Heart right ventricle (tissue), 16 donors: ENCODE measurements at regions not wholly inside any gene's neighbourhood (a gene's known extent, or its start where the extent isn't known, plus 50 kb on each side); places are given as distances from the start of the nearest gene placed in this dataset.
A peak's percentile ranks its signal among the peaks of the same experiment; 100 is the strongest.

Source experiments
- ATAC-seq, 8 donors: fragments of 200-7000 bp; cut with Tn5 transposase; one replicate each; pipeline ENCODE4 v1.9.1; 2020; ENCODE audit warnings: mild to moderate bottlenecking in 8 of 8, moderate library complexity in 8 of 8, moderate number of reproducible peaks in 1 of 8
- DNase-seq, 2 donors: peaks; one replicate each; pipeline ENCODE4 v3.0.0-alpha.2; 2020
- H3K27ac ChIP-seq, 10 donors: fragments of 200-600 bp; sonication (generic) in 2 of 10; one replicate each; pipeline versions ENCODE4 v1.5.0 to v1.8.0; 2020 to 2022; ENCODE audit warnings: mild to moderate bottlenecking in 3 of 10
- H3K27me3 ChIP-seq, 7 donors: fragments of 200-600 bp; one replicate each; pipeline ENCODE4 v1.8.0; 2021 to 2022; ENCODE audit warnings: mild to moderate bottlenecking in 2 of 7
- H3K36me3 ChIP-seq, 9 donors: fragments of 200-600 bp; sonication (generic) in 1 of 9; one replicate each; pipeline versions ENCODE4 v1.5.0 to v1.8.0; 2020 to 2022; ENCODE audit warnings: mild to moderate bottlenecking in 2 of 9
- H3K4me1 ChIP-seq, 9 donors: fragments of 200-600 bp; sonication (generic) in 1 of 9; one replicate each; pipeline versions ENCODE4 v1.5.0 to v1.8.0; 2020 to 2022; ENCODE audit warnings: mild to moderate bottlenecking in 4 of 9
- H3K4me3 ChIP-seq, 10 donors: fragments of 200-600 bp; sonication (generic) in 2 of 10; one replicate each; pipeline versions ENCODE4 v1.5.0 to v1.8.0; 2020 to 2022; ENCODE audit warnings: mild to moderate bottlenecking in 7 of 10, moderate library complexity in 2 of 10
- H3K9me3 ChIP-seq, 11 donors: fragments of 200-600 bp in 10 of 11; sonication (generic) in 2 of 11; one replicate each; pipeline versions ENCODE4 v1.5.0 to v1.8.0; 2013 to 2022; ENCODE audit warnings: mild to moderate bottlenecking in 2 of 11, control low read depth in 1 of 11, moderate library complexity in 1 of 11
- WGBS, 2 donors: extraction: QIAGEN DNeasy Blood & Tissue Kit; methylation state at CpG; one replicate each; pipeline ENCODE4 v1.1.7; 2013; ENCODE audit warnings: inconsistent platforms in 1 of 2; 5-methylcytosine and 5-hydroxymethylcytosine counted together
- intact Hi-C, 10 donors: fragments of 100-400 bp; cut with DNase I; formaldehyde crosslinking; loops; one replicate each; pipeline versions ENCODE4 v1.11.1 to v1.14.2; 2022
- TF ChIP-seq, protein P1 (sequence below), 9 donors: fragments of 200-600 bp; sonication (generic) in 2 of 9; IDR thresholded peaks; one replicate each; pipeline versions ENCODE4 v1.5.0 to v1.8.0; 2021 to 2022; ENCODE audit warnings: antibody characterized with exemption in 9 of 9, mild to moderate bottlenecking in 5 of 9, moderate library complexity in 1 of 9
- donor health status: Arrhythmogenic right ventricular cardiomyopathy.
- donor health status: ischemic (EF 13 %, LVEDD 7.1; RV severe dilation, severe dysfunction).
- donor health status: healthy with polysubstance abuse.
- donor health status: DM: no; HTN: yes; CAD: no.
- donor health status: DM: no; HTN: no; CAD: no.
- donor health status: ischemic (EF 25% LVEDD 6.9; RV normal size, moderate dysfunction).
- donor health status: ischemic (EF 25% LVEDD 5.7; RV mildly dilated, moderate dysfunction).
- donor health status: healthy.
- donor health status: DM: yes; HTN: yes; CAD: no.
- donor health status: Ischemic cardiomyopathy.
- donor health status: ischemic (EF 35%, LVEDD 5.7; RV mildly dilated, moderate dysfunction).
- donor health status: nonischemic (EF 11% LVEDD 7.7; RV severe dilation, severe dysfunction).
- donor health status: DM: yes; HTN: yes; CAD: no.
- donor health status: PGD.
- donor health status: ischemic (EF 29% LVEDD 5.4; RV normal size, mild dysfunction).
- donor health status: nonischemic (EF 23%, LVEDD 6.1; RV moderate dilation, normal function).

DNA sequence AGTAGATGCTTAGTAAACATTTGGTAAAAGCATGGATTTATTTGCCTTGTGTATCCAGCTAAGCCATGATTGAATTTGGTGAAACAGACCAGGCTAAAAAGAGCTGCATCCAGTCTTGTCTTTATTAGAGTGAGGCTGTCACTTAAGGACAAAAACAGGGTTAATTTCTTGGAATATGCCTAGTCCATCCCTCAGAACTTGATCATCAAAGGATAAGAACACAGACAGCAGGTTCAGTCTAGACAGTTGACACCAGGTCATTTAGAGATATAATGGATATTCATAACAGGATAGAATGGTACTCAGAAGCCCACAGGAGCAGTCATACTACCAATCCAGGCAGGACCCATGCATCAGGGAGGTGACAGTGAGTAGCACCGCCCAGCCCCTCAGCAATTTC lies 434.9 kb upstream of the ST6GAL2 start:
- no peak for ATAC-seq
- WGBS, 2 donors = 88 to 90% methylated on average over 1 of the region's 1 CpG
- intact Hi-C loops = no loop called here

DNA sequence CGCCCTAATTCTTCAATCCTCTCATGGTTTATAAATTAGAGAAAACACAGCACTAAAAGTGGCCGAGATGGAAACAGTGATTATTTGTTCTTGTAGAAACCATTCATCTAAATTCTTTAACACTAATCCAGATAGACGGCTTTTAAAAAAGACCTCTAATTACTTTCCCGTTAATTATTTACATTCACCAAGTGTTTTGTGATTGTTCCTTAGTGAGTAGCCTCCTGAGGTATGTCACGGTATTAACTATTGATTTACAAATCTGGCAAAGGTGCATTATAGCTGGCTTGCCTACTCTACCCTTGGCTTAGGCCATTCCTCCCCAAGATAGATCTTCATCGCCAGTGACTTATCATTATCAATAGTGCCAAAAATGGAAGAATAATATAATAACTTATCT lies 436.4 kb upstream of the ST6GAL2 start:
- DNase-seq (no peak), ATAC-seq (no peak)
- 90 to 94% methylated on average over 6 of the region's 6 CpGs for WGBS, 2 donors
- no peaks in the 10 kb centered on the region for H3K36me3 ChIP-seq
- peaks cover 0 to 11% (median 2%) of the 10 kb centered on the region in 11 donors for H3K9me3 ChIP-seq
- no peaks in the 10 kb centered on the region for H3K27me3 ChIP-seq
- no peak overlapping the region for H3K4me3 ChIP-seq
- intact Hi-C loops = no loop called here
- peaks cover 0 to 35% (median 3%) of the 10 kb centered on the region in 9 donors for H3K4me1 ChIP-seq
- TF ChIP-seq, protein P1, sequence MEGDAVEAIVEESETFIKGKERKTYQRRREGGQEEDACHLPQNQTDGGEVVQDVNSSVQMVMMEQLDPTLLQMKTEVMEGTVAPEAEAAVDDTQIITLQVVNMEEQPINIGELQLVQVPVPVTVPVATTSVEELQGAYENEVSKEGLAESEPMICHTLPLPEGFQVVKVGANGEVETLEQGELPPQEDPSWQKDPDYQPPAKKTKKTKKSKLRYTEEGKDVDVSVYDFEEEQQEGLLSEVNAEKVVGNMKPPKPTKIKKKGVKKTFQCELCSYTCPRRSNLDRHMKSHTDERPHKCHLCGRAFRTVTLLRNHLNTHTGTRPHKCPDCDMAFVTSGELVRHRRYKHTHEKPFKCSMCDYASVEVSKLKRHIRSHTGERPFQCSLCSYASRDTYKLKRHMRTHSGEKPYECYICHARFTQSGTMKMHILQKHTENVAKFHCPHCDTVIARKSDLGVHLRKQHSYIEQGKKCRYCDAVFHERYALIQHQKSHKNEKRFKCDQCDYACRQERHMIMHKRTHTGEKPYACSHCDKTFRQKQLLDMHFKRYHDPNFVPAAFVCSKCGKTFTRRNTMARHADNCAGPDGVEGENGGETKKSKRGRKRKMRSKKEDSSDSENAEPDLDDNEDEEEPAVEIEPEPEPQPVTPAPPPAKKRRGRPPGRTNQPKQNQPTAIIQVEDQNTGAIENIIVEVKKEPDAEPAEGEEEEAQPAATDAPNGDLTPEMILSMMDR (IDR thresholded peaks at IDR 0.05) = no peak
- no peak overlapping the region for H3K27ac ChIP-seq

More for the DNA sequence above, 434.9 kb upstream of the ST6GAL2 start:
- Histone ChIP-seq H3K27me3 (no peaks in the 10 kb centered on the region), H3K36me3 (no peaks in the 10 kb centered on the region), H3K27ac (no peak overlapping the region), H3K9me3 (no peaks in the 10 kb centered on the region), H3K4me1 (peaks cover 0 to 28% (median 3%) of the 10 kb centered on the region in 9 donors), H3K4me3 (no peak overlapping the region)
- TF ChIP-seq, protein P1 (IDR thresholded peaks at IDR 0.05) = no peak
- no peak for DNase-seq

DNA sequence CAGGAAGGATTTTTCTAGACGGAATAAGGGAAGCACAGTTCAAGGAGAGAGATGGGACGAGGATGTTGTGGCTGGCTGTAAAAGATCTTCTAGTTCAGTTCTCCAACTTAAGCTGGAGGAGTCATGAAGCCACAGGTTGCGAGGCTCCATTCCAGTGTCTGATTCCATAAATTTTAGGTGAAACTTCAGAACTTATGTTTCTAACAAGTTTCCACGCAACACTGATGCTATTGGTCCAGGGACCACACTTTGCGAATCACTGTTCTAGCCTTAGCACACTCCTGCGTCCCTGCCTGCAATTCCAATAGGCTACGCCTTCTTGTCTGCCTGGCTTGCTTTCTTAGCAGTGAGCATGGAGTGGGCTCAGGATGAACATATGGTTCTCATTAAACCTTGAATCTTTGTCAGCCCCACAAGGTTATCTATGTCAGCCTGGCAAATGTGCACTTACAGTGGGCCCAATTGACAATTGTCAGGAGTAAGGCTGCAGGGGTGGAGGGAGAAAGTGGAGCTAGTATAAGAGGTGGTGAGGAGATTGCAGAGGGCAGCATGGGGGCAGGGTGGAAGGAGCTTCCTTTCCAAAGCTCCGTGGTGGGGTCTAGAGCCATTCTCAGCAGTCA lies 438.1 kb upstream of the ST6GAL2 start:
- 77% methylated on average over 8 of the region's 8 CpGs for WGBS, 2 donors
- intact Hi-C loops = no loop called here
- no peak for ATAC-seq

DNA sequence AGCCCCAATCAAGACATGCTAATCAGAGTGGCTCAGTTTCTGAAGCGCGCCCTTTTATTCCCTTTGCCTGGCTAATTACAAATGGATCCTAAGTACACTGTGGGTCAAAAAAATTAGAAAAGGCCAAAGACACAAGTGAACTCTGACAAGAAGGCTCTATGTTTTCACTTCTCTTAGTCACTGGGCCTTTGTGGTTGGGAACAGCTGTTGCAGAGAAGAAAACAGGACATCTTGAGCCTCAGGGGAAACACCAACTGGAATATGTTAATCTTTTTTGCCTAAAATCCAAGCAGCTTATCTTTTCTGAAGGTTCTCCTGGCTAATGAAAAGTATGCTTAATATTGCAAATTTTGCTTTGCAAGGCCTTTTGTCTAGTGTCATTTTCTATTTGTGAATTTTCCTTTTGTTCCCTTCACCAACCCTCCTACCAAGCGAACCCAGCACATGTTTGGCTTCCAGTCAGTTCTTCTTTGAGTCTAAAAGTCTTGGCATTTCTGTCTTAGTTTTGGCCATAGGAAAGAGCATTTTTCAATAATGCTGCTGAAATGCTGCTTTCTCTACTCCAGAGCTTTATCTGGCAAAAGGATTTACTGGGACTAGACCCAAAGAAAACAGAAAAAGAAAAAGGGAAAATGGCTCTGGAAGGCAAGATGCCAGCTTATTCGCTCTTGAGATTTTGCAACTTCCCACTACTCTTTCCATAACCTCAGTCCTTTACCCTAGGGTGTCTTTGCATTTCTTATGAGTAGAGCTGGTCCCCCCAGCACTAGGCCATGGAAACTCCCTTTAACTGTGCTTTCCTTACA lies 440.2 kb upstream of the ST6GAL2 start:
- Histone ChIP-seq H3K4me1 (peaks cover 0 to 35% (median 3%) of the 10 kb centered on the region in 9 donors), H3K9me3 (peaks cover 0 to 39% (median 10%) of the 10 kb centered on the region in 11 donors), H3K27me3 (no peaks in the 10 kb centered on the region), H3K27ac (peak overlapping the region; percentile 15 to 78 (median 48)), H3K4me3 (no peak overlapping the region), H3K36me3 (no peaks in the 10 kb centered on the region)
- intact Hi-C loops = no loop called here
- WGBS, 2 donors = 61 to 71% methylated on average over 4 of the region's 4 CpGs
- TF ChIP-seq, protein P1 (IDR thresholded peaks at IDR 0.05) = no peak
- ATAC-seq = peak; percentile 83 to 90 (median 86)
- DNase-seq = peak in 1 of 2 donors; percentile 46

More for the DNA sequence above, 438.1 kb upstream of the ST6GAL2 start:
- no peak overlapping the region for H3K4me3 ChIP-seq
- H3K9me3 ChIP-seq = peaks cover 0 to 27% (median 10%) of the 10 kb centered on the region in 11 donors
- H3K27ac ChIP-seq = peak overlapping the region in 4 of 10 donors; percentile 14 to 42 (median 24)
- peaks cover 0 to 35% (median 3%) of the 10 kb centered on the region in 9 donors for H3K4me1 ChIP-seq
- no peaks in the 10 kb centered on the region for H3K36me3 ChIP-seq
- DNase-seq = no peak
- H3K27me3 ChIP-seq = no peaks in the 10 kb centered on the region
- TF ChIP-seq, protein P1 (IDR thresholded peaks at IDR 0.05) = no peak
